ENCODE measurements at regions not wholly inside any gene's neighbourhood (a gene's known extent, or its start where the extent isn't known, plus 50 kb on each side); places are given as distances from the start of the nearest gene placed in this dataset.
"Not testable (repeated sequence)": the region's sequence is repeated elsewhere in the genome, so short reads cannot be mapped to it uniquely, and the experiment has no call there.

GRCh38 chr3:102827386-102827785 lies 392.6 kb downstream of the ZPLD1 start:
- ATAC-seq (no peak), DNase-seq (no peak)
- intact Hi-C loops (cut with micrococcal nuclease), result no loop called here

- DNase-seq, result no peak
- intact Hi-C loops (cut with micrococcal nuclease), result no loop called here
These were observed 395.6 kb downstream of the ZPLD1 start for GRCh38 chr3:102830415-102830814.

GRCh38 chr3:102841866-102842265 lies 407.1 kb downstream of the ZPLD1 start:
- intact Hi-C loops (cut with micrococcal nuclease), result no loop called here
- no peak for DNase-seq

More at GRCh38 chr3:102830415-102830814, 395.6 kb downstream of the ZPLD1 start:
- no peak for ATAC-seq

GRCh38 chr3:102866845-102867244 lies 432.0 kb downstream of the ZPLD1 start:
- DNase-seq (no peak), ATAC-seq (no peak)
- intact Hi-C loops (cut with micrococcal nuclease), result no loop called here

More at GRCh38 chr3:102841866-102842265, 407.1 kb downstream of the ZPLD1 start:
- no peak for ATAC-seq

- ATAC-seq (no peak), DNase-seq (no peak)
- intact Hi-C loops (cut with micrococcal nuclease), result no loop called here
These were observed 448.7 kb downstream of the ZPLD1 start for GRCh38 chr3:102883515-102883914.

- no peak for ATAC-seq
- intact Hi-C loops (cut with micrococcal nuclease), result no loop called here
- no peak for DNase-seq
These were observed 450.5 kb downstream of the ZPLD1 start for GRCh38 chr3:102885289-102885688.

- ATAC-seq (no peak), DNase-seq (no peak)
- intact Hi-C loops (cut with micrococcal nuclease), result no loop called here
These were observed 452.6 kb downstream of the ZPLD1 start for GRCh38 chr3:102887431-102887830.

GRCh38 chr3:102896851-102897621 lies 462.2 kb downstream of the ZPLD1 start:
- DNase-seq (no peak), ATAC-seq (no peak)
- intact Hi-C loops (cut with micrococcal nuclease), result no loop called here

GRCh38 chr3:102904629-102905028 lies 469.8 kb downstream of the ZPLD1 start:
- intact Hi-C loops (cut with micrococcal nuclease), result no loop called here
- no peak for ATAC-seq
- no peak for DNase-seq

- intact Hi-C loops (cut with micrococcal nuclease), result no loop called here
- ATAC-seq (no peak), DNase-seq (no peak)
These were observed 471.0 kb downstream of the ZPLD1 start for GRCh38 chr3:102905811-102906210.

GRCh38 chr3:102906818-102907217 lies 472.0 kb downstream of the ZPLD1 start:
- ATAC-seq (no peak), DNase-seq (no peak)
- intact Hi-C loops (cut with micrococcal nuclease), result no loop called here

- DNase-seq (no peak), ATAC-seq (no peak)
- intact Hi-C loops (cut with micrococcal nuclease), result no loop called here
These were observed 475.1 kb downstream of the ZPLD1 start for GRCh38 chr3:102909904-102910303.

GRCh38 chr3:102916532-102916931 lies 481.7 kb downstream of the ZPLD1 start:
- ATAC-seq (no peak), DNase-seq (no peak)
- intact Hi-C loops (cut with micrococcal nuclease), result no loop called here

- ATAC-seq (no peak), DNase-seq (no peak)
- intact Hi-C loops (cut with micrococcal nuclease), result no loop called here
These were observed 491.8 kb downstream of the ZPLD1 start for GRCh38 chr3:102926618-102927017.

- DNase-seq, result no peak
- intact Hi-C loops (cut with micrococcal nuclease), result no loop called here
- ATAC-seq, result no peak
These were observed 498.6 kb downstream of the ZPLD1 start for GRCh38 chr3:102933377-102933776.

- ATAC-seq, result no peak
- no peak for DNase-seq
- intact Hi-C loops (cut with micrococcal nuclease), result no loop called here
These were observed 501.8 kb downstream of the ZPLD1 start for GRCh38 chr3:102936511-102937045.

GRCh38 chr3:102941786-102942185 lies 507.0 kb downstream of the ZPLD1 start:
- no peak for DNase-seq
- ATAC-seq, result no peak
- intact Hi-C loops (cut with micrococcal nuclease), result no loop called here

- intact Hi-C loops (cut with micrococcal nuclease); ATAC-seq; DNase-seq: not testable (repeated sequence)
These were observed 511.6 kb downstream of the ZPLD1 start for GRCh38 chr3:102946445-102946844.

GRCh38 chr3:102972350-102972749 lies 537.5 kb downstream of the ZPLD1 start:
- intact Hi-C loops (cut with micrococcal nuclease), result no loop called here
- DNase-seq, result no peak
- no peak for ATAC-seq

GRCh38 chr3:102974333-102974732 lies 539.5 kb downstream of the ZPLD1 start:
- intact Hi-C loops (cut with micrococcal nuclease), result no loop called here
- DNase-seq (no peak), ATAC-seq (no peak)

- ATAC-seq (no peak), DNase-seq (no peak)
- intact Hi-C loops (cut with micrococcal nuclease), result no loop called here
These were observed 544.4 kb downstream of the ZPLD1 start for GRCh38 chr3:102979191-102979590.

Data from left ventricle myocardium superior (tissue), 1 donor.